ENCODE measurements at regions not wholly inside any gene's neighbourhood (a gene's known extent, or its start where the extent isn't known, plus 50 kb on each side); places are given as distances from the start of the nearest gene placed in this dataset.
"Not testable (repeated sequence)": the region's sequence is repeated elsewhere in the genome, so short reads cannot be mapped to it uniquely, and the experiment has no call there.

GRCh38 chr1:213601705-213602104, 386.1 kb upstream of the PROX1 start:
- not testable (repeated sequence) for DNase-seq

- DNase-seq: no peak
Measured at GRCh38 chr1:213602796-213603486, 384.8 kb upstream of the PROX1 start.

GRCh38 chr1:213604477-213604876, 383.3 kb upstream of the PROX1 start:
- no peak for DNase-seq

- no peak for DNase-seq
Measured at GRCh38 chr1:213605732-213606131, 382.0 kb upstream of the PROX1 start.

- no peak for DNase-seq
Measured at GRCh38 chr1:213606252-213606820, 381.4 kb upstream of the PROX1 start.

GRCh38 chr1:213613549-213613948, 374.2 kb upstream of the PROX1 start:
- no peak for DNase-seq

GRCh38 chr1:213615226-213615916, 372.4 kb upstream of the PROX1 start:
- DNase-seq: no peak

- no peak for DNase-seq
Measured at GRCh38 chr1:213617133-213617532, 370.6 kb upstream of the PROX1 start.

GRCh38 chr1:213618094-213618493, 369.7 kb upstream of the PROX1 start:
- DNase-seq: no peak

- no peak for DNase-seq
Measured at GRCh38 chr1:213619026-213619425, 368.7 kb upstream of the PROX1 start.

GRCh38 chr1:213621077-213621476, 366.7 kb upstream of the PROX1 start:
- no peak for DNase-seq

- DNase-seq: no peak
Measured at GRCh38 chr1:213622365-213623063, 365.3 kb upstream of the PROX1 start.

- DNase-seq: no peak
Measured at GRCh38 chr1:213623064-213623581, 364.6 kb upstream of the PROX1 start.

GRCh38 chr1:213623862-213624261, 363.9 kb upstream of the PROX1 start:
- no peak for DNase-seq

- not testable (repeated sequence) for DNase-seq
Measured at GRCh38 chr1:213636778-213637177, 351.0 kb upstream of the PROX1 start.

GRCh38 chr1:213641312-213641711, 346.5 kb upstream of the PROX1 start:
- DNase-seq: no peak

- no peak for DNase-seq
Measured at GRCh38 chr1:213643360-213643759, 344.4 kb upstream of the PROX1 start.

- no peak for DNase-seq
Measured at GRCh38 chr1:213647864-213648650, 339.7 kb upstream of the PROX1 start.

- no peak for DNase-seq
Measured at GRCh38 chr1:213649373-213649772, 338.4 kb upstream of the PROX1 start.

GRCh38 chr1:213650603-213651002, 337.2 kb upstream of the PROX1 start:
- DNase-seq: no peak

GRCh38 chr1:213651077-213651476, 336.7 kb upstream of the PROX1 start:
- DNase-seq: no peak

- DNase-seq: no peak
Measured at GRCh38 chr1:213652109-213652508, 335.7 kb upstream of the PROX1 start.

GRCh38 chr1:213656039-213656438, 331.7 kb upstream of the PROX1 start:
- no peak for DNase-seq
